Upper lobe of left lung (tissue), 4 donors: ENCODE measurements at regions not wholly inside any gene's neighbourhood (a gene's known extent, or its start where the extent isn't known, plus 50 kb on each side); places are given as distances from the start of the nearest gene placed in this dataset.

Experiments
- POLR2A ChIP-seq, 4 donors: fragments of 450-650 bp; IDR thresholded peaks; one replicate each; pipeline ENCODE4 v1.5.1; 2016 to 2017; ENCODE audit warnings: antibody characterized with exemption in 4 of 4, mild to moderate bottlenecking in 2 of 4
- TF ChIP-seq, protein P1 (sequence below), 6 experiments: fragments of 450-650 bp in 4 of 6; fragments of 200-600 bp in 2 of 6; sonication (generic) in 2 of 6; IDR thresholded peaks; one replicate each; pipeline ENCODE4 v1.5.1; 2016 to 2019; ENCODE audit warnings: antibody characterized with exemption in 6 of 6

DNA sequence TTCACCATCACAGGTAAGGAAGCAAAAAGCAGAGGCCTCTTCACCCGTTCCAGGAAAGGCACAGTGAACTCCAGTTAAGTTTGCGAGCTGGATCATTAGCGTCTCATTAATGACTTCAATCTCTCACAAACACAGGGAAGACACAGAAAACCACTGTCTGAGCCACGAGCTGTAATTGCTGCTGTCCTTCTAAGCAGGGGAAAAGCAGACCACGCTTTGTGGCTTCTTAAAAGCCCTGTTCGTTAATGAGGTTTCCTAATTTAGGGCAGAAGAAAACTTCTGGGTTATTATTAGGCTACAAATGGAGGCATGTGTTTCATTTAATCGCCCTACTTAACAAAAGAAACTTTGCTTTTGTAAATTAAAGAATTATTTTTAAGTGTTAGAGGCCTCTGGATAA, 50.6 kb upstream of the FAM174B start:
- TF ChIP-seq, protein P1, sequence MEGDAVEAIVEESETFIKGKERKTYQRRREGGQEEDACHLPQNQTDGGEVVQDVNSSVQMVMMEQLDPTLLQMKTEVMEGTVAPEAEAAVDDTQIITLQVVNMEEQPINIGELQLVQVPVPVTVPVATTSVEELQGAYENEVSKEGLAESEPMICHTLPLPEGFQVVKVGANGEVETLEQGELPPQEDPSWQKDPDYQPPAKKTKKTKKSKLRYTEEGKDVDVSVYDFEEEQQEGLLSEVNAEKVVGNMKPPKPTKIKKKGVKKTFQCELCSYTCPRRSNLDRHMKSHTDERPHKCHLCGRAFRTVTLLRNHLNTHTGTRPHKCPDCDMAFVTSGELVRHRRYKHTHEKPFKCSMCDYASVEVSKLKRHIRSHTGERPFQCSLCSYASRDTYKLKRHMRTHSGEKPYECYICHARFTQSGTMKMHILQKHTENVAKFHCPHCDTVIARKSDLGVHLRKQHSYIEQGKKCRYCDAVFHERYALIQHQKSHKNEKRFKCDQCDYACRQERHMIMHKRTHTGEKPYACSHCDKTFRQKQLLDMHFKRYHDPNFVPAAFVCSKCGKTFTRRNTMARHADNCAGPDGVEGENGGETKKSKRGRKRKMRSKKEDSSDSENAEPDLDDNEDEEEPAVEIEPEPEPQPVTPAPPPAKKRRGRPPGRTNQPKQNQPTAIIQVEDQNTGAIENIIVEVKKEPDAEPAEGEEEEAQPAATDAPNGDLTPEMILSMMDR (IDR thresholded peaks at IDR 0.05): no peak
- TF ChIP-seq POLR2A (IDR thresholded peaks at IDR 0.05): no peak
